GM18507 (cell line): ENCODE measurements at regions not wholly inside any gene's neighbourhood (a gene's known extent, or its start where the extent isn't known, plus 50 kb on each side); places are given as distances from the start of the nearest gene placed in this dataset.

Source experiments
- DNase-seq: peaks from one replicate; pipeline ENCODE4 v3.0.0; 2011; ENCODE audit warnings: low read depth; ENCODE audit not compliant: insufficient read length; ENCODE audit errors: extremely low spot score
- FAIRE-seq: peaks from 2 replicates; lab custom pipeline; 2011; peaks lifted over from hg19 to GRCh38; lab: Jason Lieb, UNC

GRCh38 chr2:8152392-8153257 is 529.2 kb upstream of the ID2 start:
- DNase-seq (peak; percentile 67), FAIRE-seq (peak; percentile 84)

- DNase-seq: no peak
- no peak for FAIRE-seq
Observed at GRCh38 chr2:8153258-8153718, 528.6 kb upstream of the ID2 start.

DNA sequence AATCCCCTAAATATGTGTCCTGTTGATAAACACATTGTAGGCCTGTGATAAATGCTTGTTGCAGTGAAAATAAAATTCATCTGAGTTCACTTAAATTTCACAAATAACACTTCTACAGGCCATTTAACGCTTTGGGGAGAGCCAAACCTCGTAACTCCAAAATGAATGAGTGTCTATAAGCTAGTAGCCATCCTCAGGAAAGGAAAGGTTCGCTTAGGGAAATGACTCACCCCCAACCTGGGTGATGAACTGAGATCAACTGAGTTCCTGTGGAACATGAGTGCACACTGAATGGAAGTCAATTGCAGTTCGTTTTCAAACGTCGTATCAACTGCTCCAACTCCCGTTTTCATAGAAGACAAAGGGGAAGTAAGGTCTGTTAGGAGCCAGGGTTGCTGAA is 527.6 kb upstream of the ID2 start:
- DNase-seq: no peak
- no peak for FAIRE-seq

GRCh38 chr2:8154936-8155335 is 526.9 kb upstream of the ID2 start:
- DNase-seq: no peak
- no peak for FAIRE-seq

- DNase-seq: no peak
- no peak for FAIRE-seq
Observed at GRCh38 chr2:8157621-8158430, 524.0 kb upstream of the ID2 start.

GRCh38 chr2:8158711-8159110 is 523.1 kb upstream of the ID2 start:
- DNase-seq: no peak
- FAIRE-seq: no peak

- no peak for DNase-seq
- no peak for FAIRE-seq
Observed at GRCh38 chr2:8159211-8159965, 522.5 kb upstream of the ID2 start.

DNA sequence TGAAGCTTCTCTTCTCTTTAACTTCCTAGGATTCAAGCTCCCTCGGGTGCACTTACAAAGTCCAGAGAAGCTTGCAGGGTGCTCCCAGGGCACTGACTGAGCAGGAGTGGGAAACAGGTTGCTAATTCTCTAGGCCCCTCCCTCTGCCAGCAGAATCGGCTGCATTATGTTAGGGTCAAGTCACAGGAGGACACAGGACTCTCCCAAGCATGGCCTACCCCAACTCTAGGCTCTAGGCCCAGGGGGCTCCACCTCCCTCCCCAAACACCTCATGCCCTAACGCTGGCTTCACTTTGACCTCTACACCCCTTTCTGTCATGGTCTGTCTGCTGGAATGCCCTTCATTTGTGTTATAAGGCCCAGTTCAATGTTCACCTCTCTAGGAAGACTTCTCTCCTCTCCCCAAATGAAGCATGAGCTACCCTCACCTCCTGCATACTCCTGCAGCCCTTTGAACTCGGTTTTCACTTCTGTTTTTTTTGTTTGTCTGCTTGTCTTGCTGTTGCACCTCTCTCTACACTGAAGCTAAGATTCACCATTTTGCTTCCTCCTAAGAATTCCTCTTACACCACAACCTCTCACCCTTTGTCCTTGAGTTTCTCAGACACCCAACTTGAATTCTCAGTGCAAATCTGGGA is 521.8 kb upstream of the ID2 start:
- FAIRE-seq: peak; percentile 48

GRCh38 chr2:8160959-8161358 is 520.9 kb upstream of the ID2 start:
- no peak for FAIRE-seq
- no peak for DNase-seq

More for the DNA sequence above, 521.8 kb upstream of the ID2 start:
- DNase-seq: no peak

GRCh38 chr2:8162552-8162951 is 519.3 kb upstream of the ID2 start:
- DNase-seq: no peak

DNA sequence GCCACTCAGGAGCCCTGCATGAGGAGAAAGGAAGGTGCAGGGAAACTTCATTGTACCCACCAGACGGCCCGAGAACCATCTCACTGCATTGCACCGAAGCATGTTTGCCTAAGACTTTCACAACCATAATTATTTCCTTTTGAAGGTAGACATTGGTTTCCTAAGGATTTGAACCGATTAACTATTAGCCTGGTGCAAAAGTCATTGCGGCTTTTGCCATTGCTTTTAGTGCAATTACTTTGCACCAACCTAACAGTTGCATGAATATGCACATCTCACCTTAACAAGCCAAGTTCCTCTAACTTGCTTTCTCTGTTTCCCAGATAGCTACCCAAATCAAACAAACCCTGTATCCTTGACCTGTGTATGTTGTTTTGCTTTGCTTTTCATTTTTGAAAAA is 516.3 kb upstream of the ID2 start:
- no peak for FAIRE-seq
- DNase-seq: no peak

More at GRCh38 chr2:8162552-8162951, 519.3 kb upstream of the ID2 start:
- no peak for FAIRE-seq

DNA sequence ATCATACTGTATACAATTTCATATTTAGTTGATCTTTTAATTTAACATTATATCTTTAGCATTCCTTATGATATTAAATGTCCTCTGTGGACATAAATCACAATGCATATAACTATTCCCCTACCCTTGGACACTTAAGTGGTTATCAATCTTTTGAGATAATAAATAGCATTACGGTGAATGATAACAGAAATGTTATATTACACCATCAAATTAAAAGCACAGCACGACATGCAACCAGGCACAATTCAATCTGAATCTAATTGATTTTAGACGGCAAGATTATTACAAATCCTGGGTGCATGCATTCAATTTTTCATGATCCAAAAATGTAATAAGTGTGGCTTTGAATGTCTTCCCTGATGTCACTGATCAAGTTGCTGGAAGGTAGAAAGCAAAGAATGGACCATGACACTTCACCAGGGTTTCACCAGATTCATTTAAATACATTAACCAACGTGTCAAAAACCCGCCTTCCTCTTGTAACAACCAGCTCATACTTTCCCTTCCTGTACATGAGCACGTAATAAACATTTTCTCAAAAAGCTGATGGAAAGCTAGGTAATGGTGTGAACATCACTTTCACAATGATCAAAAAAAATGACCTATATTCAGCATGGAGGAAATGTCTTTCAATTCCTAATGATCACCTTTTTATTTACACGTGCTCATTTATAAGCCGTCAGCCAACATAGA is 513.7 kb upstream of the ID2 start:
- FAIRE-seq (no peak), DNase-seq (no peak)

- DNase-seq: no peak
- peak; percentile 33 for FAIRE-seq
Observed at GRCh38 chr2:8168876-8169424, 512.9 kb upstream of the ID2 start.

- DNase-seq (no peak), FAIRE-seq (no peak)
Observed at GRCh38 chr2:8169443-8169842, 512.4 kb upstream of the ID2 start.

DNA sequence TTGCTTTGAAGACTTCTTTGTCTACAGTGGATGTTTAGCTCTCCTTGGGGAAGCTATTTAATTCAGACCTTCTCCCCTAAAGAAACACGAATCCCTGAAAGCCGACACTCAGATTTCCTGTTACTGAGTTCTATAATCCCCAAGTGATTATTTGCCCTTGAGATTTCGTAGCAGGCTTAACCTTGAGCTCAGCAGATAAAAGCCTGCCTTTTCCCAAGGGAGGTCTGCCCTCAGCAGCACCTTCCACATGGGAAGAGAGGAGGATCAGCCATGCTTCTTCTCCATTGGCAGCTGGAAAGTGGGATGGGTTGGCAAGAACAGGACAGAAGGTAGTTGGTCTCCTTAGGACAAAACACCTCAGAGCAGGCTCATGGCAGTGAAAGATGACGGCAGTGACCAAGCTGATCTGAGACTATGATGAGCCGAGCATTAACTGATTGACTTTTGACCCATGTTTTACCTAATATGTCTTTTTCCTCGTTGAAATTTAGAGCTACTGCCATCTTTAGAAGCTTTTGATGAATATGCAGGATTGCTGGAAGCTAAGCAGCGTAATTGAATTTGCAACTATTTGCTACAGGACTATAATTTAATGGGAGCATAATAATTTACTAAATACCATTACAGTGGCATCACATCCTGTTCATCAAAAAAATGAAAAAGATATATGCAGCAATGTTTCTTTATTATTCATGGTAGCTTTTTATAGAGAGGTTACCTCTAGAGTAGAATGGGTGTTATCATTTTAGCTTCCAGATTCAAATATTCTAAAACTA is 511.1 kb upstream of the ID2 start:
- FAIRE-seq (no peak), DNase-seq (no peak)

DNA sequence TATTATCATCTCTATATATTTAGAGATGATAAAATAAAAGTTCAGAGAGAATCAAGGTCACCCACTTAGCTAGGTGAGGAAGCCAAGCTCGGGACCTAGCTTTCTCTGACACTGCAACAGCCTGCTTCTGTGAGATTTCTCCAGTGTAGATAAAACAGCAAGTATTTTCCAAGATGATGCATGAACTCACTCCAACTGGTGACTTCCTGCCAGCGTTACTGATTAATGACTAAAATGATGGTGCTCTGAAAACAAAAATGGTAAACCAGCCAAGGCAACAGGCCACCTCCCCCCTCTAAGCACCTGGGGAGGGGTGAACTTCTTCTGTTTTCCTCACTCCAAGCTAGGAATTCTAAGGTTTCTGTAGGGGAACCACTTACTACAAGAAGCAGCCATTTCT is 510.2 kb upstream of the ID2 start:
- FAIRE-seq: no peak
- no peak for DNase-seq

- no peak for FAIRE-seq
- DNase-seq: no peak
Observed at GRCh38 chr2:8172661-8173060, 509.2 kb upstream of the ID2 start.
